Neural cell (in vitro differentiated cells): ENCODE measurements at regions not wholly inside any gene's neighbourhood (a gene's known extent, or its start where the extent isn't known, plus 50 kb on each side); places are given as distances from the start of the nearest gene placed in this dataset.

Experiments
- CTCF ChIP-seq: fragments of 450-650 bp; IDR thresholded peaks from 2 replicates; pipeline ENCODE4 v1.5.1; 2014; ENCODE audit warnings: antibody characterized with exemption, mild to moderate bottlenecking, moderate library complexity; ENCODE audit not compliant: poor library complexity, severe bottlenecking
- EP300 ChIP-seq: fragments of 450-650 bp; conservative IDR thresholded peaks from 2 replicates; pipeline ENCODE4 v1.6.1; 2014; ENCODE audit warnings: antibody characterized with exemption, mild to moderate bottlenecking, moderate library complexity; ENCODE audit not compliant: poor library complexity, severe bottlenecking
- EZH2 ChIP-seq: fragments of 200-600, 300-800 bp; shearing (Covaris generic), sonication (generic); IDR thresholded peaks from 2 replicates; pipeline ENCODE4 v1.6.1; 2014; ENCODE audit warnings: antibody characterized with exemption, low read length, borderline replicate concordance, mild to moderate bottlenecking; ENCODE audit not compliant: insufficient read depth, poor library complexity, severe bottlenecking
- MXI1 ChIP-seq: fragments of 450-650 bp; conservative IDR thresholded peaks from 2 replicates; pipeline ENCODE4 v1.6.1; 2014; ENCODE audit warnings: antibody characterized with exemption, mild to moderate bottlenecking; ENCODE audit not compliant: poor library complexity, severe bottlenecking
- POLR2AphosphoS5 ChIP-seq: IDR thresholded peaks from 2 replicates; pipeline ENCODE4 v1.6.1; 2012
- RAD21 ChIP-seq: fragments of 450-650 bp; conservative IDR thresholded peaks from 2 replicates; pipeline ENCODE4 v1.6.1; 2014; ENCODE audit warnings: antibody characterized with exemption, mild to moderate bottlenecking, moderate library complexity
- SMC3 ChIP-seq: fragments of 450-650 bp; conservative IDR thresholded peaks from 2 replicates; pipeline ENCODE4 v1.6.1; 2014; ENCODE audit warnings: antibody characterized with exemption, mild to moderate bottlenecking, moderate library complexity; ENCODE audit not compliant: poor library complexity
- TAF1 ChIP-seq: IDR thresholded peaks from 2 replicates; pipeline ENCODE4 v1.6.1; 2012; ENCODE audit warnings: low read depth
- TF ChIP-seq, protein P1 (sequence below): IDR thresholded peaks from 2 replicates; pipeline ENCODE4 v1.6.1; 2012; ENCODE audit warnings: borderline replicate concordance

GRCh38 chr2:186979439-186980116 is 130.6 kb upstream of the ZSWIM2 start:
- TF ChIP-seq POLR2AphosphoS5 (no peak), CTCF (no peak), EZH2 (no peak), EP300 (no peak), TAF1 (no peak), MXI1 (no peak), SMC3 (no peak), RAD21 (no peak)
- TF ChIP-seq, protein P1, sequence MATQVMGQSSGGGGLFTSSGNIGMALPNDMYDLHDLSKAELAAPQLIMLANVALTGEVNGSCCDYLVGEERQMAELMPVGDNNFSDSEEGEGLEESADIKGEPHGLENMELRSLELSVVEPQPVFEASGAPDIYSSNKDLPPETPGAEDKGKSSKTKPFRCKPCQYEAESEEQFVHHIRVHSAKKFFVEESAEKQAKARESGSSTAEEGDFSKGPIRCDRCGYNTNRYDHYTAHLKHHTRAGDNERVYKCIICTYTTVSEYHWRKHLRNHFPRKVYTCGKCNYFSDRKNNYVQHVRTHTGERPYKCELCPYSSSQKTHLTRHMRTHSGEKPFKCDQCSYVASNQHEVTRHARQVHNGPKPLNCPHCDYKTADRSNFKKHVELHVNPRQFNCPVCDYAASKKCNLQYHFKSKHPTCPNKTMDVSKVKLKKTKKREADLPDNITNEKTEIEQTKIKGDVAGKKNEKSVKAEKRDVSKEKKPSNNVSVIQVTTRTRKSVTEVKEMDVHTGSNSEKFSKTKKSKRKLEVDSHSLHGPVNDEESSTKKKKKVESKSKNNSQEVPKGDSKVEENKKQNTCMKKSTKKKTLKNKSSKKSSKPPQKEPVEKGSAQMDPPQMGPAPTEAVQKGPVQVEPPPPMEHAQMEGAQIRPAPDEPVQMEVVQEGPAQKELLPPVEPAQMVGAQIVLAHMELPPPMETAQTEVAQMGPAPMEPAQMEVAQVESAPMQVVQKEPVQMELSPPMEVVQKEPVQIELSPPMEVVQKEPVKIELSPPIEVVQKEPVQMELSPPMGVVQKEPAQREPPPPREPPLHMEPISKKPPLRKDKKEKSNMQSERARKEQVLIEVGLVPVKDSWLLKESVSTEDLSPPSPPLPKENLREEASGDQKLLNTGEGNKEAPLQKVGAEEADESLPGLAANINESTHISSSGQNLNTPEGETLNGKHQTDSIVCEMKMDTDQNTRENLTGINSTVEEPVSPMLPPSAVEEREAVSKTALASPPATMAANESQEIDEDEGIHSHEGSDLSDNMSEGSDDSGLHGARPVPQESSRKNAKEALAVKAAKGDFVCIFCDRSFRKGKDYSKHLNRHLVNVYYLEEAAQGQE = no peak
